HCT116 (cell line): ENCODE measurements at regions not wholly inside any gene's neighbourhood (a gene's known extent, or its start where the extent isn't known, plus 50 kb on each side); places are given as distances from the start of the nearest gene placed in this dataset.

Experiments
- ATAC-seq: fragments of 200-7000 bp; cut with Tn5 transposase; 2 replicates; pipeline ENCODE4 v1.9.1; 2020; ENCODE audit warnings: mild to moderate bottlenecking, moderate library complexity
- BruUV-seq: library from RNA; stranded (reverse); fragments of 400-500 nt; replicated peaks from 2 replicates; lab custom pipeline; 2021; lab: Mats Ljungman, UMichigan
- CTCF ChIA-PET: fragments of 300-600 bp; sonication (Branson Sonifier 250); formaldehyde crosslinking; loops from one replicate; lab custom pipeline; 2021; ENCODE audit warnings: antibody characterized with exemption; lab: Charles Lee
- POLR2A ChIA-PET: fragments of 300-600, 350-600 bp; sonication (Branson Sonifier 250); formaldehyde crosslinking; loops from one replicate; lab custom pipeline; 2021; ENCODE audit warnings: antibody characterized with exemption; lab: Charles Lee
- RAD21 ChIA-PET, 2 experiments: fragments of 300-600 bp; sonication (Branson Sonifier 250); formaldehyde crosslinking; loops; one replicate each; lab custom pipeline; 2023; ENCODE audit warnings: low total read pairs in 2 of 2; ENCODE audit not compliant: uncharacterized antibody in 2 of 2, unreplicated experiment in 2 of 2, low non-redundant PET in 1 of 2; lab: Charles Lee
- DNase-seq: peaks from one replicate; pipeline ENCODE4 v3.0.0-alpha.2; 2010; ENCODE audit warnings: low read depth, low spot score
- H2AFZ ChIP-seq: fragments of 200-600 bp; shearing (Covaris generic), sonication (generic); 2 replicates; pipeline ENCODE4 v1.6.1; 2017; ENCODE audit warnings: low read depth, mixed run types, mixed read lengths, antibody characterized with exemption, low read length; ENCODE audit not compliant: poor library complexity, severe bottlenecking
- H3K27ac ChIP-seq: 2 replicates; pipeline ENCODE4 v1.5.1; 2012; ENCODE audit warnings: low read depth, low read length
- H3K27me3 ChIP-seq: fragments of 200-600 bp; sonication (generic); 2 replicates; pipeline ENCODE4 v1.6.1; 2016; ENCODE audit warnings: mixed run types, low read length, mixed read lengths; ENCODE audit not compliant: insufficient read depth
- H3K36me3 ChIP-seq, 2 experiments: fragments of 200-500 bp in 1 of 2; fragments of 200-600 bp in 1 of 2; sonication (Bioruptor generic) in 1 of 2; sonication (generic) in 1 of 2; 2 replicates each; pipeline versions ENCODE4 v1.5.1 to v1.6.1; 2014 to 2016; ENCODE audit warnings: low read length in 2 of 2, inconsistent platforms in 1 of 2, mixed read lengths in 1 of 2, mixed run types in 1 of 2; ENCODE audit not compliant: insufficient read depth in 2 of 2, control insufficient read depth in 1 of 2
- H3K4me1 ChIP-seq, 2 experiments: fragments of 200-600 bp in 1 of 2; sonication (generic) in 1 of 2; 2 replicates each; pipeline versions ENCODE4 v1.5.1 to v1.6.1; 2012 to 2017; ENCODE audit warnings: low read length in 2 of 2, inconsistent platforms in 1 of 2, mild to moderate bottlenecking in 1 of 2, mixed read lengths in 1 of 2, mixed run types in 1 of 2, moderate library complexity in 1 of 2; ENCODE audit not compliant: insufficient read depth in 2 of 2, control insufficient read depth in 1 of 2
- H3K4me2 ChIP-seq: fragments of 200-600 bp; sonication (generic); 2 replicates; pipeline ENCODE4 v1.6.1; 2017; ENCODE audit warnings: mixed run types, low read length, mixed read lengths
- H3K4me3 ChIP-seq, 2 experiments: fragments of 200-600 bp in 1 of 2; sonication (generic) in 1 of 2; replicated peaks in 1 of 2; 2 replicates each; pipeline ENCODE4 v1.5.1; 2011 to 2016; ENCODE audit warnings: low read length in 2 of 2, control low read depth in 1 of 2, low read depth in 1 of 2, mild to moderate bottlenecking in 1 of 2, mixed read lengths in 1 of 2, mixed run types in 1 of 2
- H3K79me2 ChIP-seq: fragments of 200-600 bp; sonication (generic); 2 replicates; pipeline ENCODE4 v1.6.1; 2017; ENCODE audit warnings: mild to moderate bottlenecking, mixed run types, low read length, moderate library complexity, mixed read lengths; ENCODE audit not compliant: insufficient read depth
- H3K9ac ChIP-seq: fragments of 200-600 bp; sonication (generic); 2 replicates; pipeline ENCODE4 v1.6.1; 2016; ENCODE audit warnings: low read length, mixed read lengths
- H3K9me2 ChIP-seq: fragments of 200-600 bp; sonication (generic), shearing (Covaris generic); 2 replicates; pipeline ENCODE4 v1.6.1; 2017; ENCODE audit warnings: mixed run types, mild to moderate bottlenecking, moderate library complexity; ENCODE audit not compliant: insufficient read depth
- H3K9me3 ChIP-seq, 2 experiments: fragments of 200-500 bp in 1 of 2; fragments of 200-600 bp in 1 of 2; sonication (Bioruptor generic) in 1 of 2; sonication (generic) in 1 of 2; 2 replicates each; pipeline ENCODE4 v1.6.1; 2014 to 2017; ENCODE audit warnings: low read length in 2 of 2, mixed read lengths in 2 of 2, inconsistent platforms in 1 of 2, low read depth in 1 of 2, mild to moderate bottlenecking in 1 of 2, mixed run types in 1 of 2, moderate library complexity in 1 of 2; ENCODE audit not compliant: control insufficient read depth in 1 of 2, insufficient read depth in 1 of 2
- H4K20me1 ChIP-seq: fragments of 200-600 bp; sonication (generic), shearing (Covaris generic); 2 replicates; pipeline ENCODE4 v1.6.1; 2017; ENCODE audit warnings: mixed run types, mild to moderate bottlenecking, moderate library complexity; ENCODE audit not compliant: insufficient read depth
- ATF3 ChIP-seq: IDR thresholded peaks from 2 replicates; pipeline ENCODE4 v1.6.1; 2012
- CBX3 ChIP-seq: IDR thresholded peaks from 2 replicates; pipeline ENCODE4 v1.6.1; 2012; ENCODE audit warnings: low read depth
- CEBPB ChIP-seq: IDR thresholded peaks from 2 replicates; pipeline ENCODE4 v1.6.1; 2012; ENCODE audit warnings: low read depth
- CTCF ChIP-seq, 3 experiments: fragments of 200-600 bp in 1 of 3; sonication (generic) in 1 of 3; IDR thresholded peaks in 2 of 3; conservative IDR thresholded peaks in 1 of 3; 2 replicates each; pipeline ENCODE4 v1.5.1; 2012 to 2017; ENCODE audit warnings: low read depth in 2 of 3, low read length in 2 of 3, antibody characterized with exemption in 1 of 3, borderline replicate concordance in 1 of 3, control low read depth in 1 of 3, mild to moderate bottlenecking in 1 of 3, mixed read lengths in 1 of 3, mixed run types in 1 of 3, moderate library complexity in 1 of 3; ENCODE audit not compliant: insufficient read depth in 1 of 3
- ELF1 ChIP-seq: IDR thresholded peaks from 2 replicates; pipeline ENCODE4 v1.6.1; 2012; ENCODE audit warnings: low read depth, borderline replicate concordance
- EZH2 ChIP-seq: fragments of 200-600 bp; sonication (generic); IDR thresholded peaks from 2 replicates; pipeline ENCODE4 v1.6.1; 2017; ENCODE audit warnings: antibody characterized with exemption, mixed run types
- MAX ChIP-seq: IDR thresholded peaks from 2 replicates; pipeline ENCODE4 v1.6.1; 2012
- POLR2A ChIP-seq: IDR thresholded peaks from 2 replicates; pipeline ENCODE4 v1.7.0; 2011; ENCODE audit warnings: borderline replicate concordance; ENCODE audit not compliant: insufficient read depth, insufficient read length; ENCODE audit errors: extremely low read depth
- POLR2AphosphoS5 ChIP-seq: IDR thresholded peaks from 2 replicates; pipeline ENCODE4 v1.6.1; 2011; ENCODE audit warnings: mild to moderate bottlenecking, low read depth, low read length, moderate library complexity
- REST ChIP-seq: IDR thresholded peaks from 2 replicates; pipeline ENCODE4 v1.6.1; 2012; ENCODE audit warnings: low read depth
- SIN3A ChIP-seq: IDR thresholded peaks from 2 replicates; pipeline ENCODE4 v1.6.1; 2012; ENCODE audit warnings: low read depth
- SP1 ChIP-seq: IDR thresholded peaks from 2 replicates; pipeline ENCODE4 v1.6.1; 2012; ENCODE audit warnings: low read depth
- TCF7L2 ChIP-seq: IDR thresholded peaks from 2 replicates; pipeline ENCODE4 v1.7.0; 2011; ENCODE audit warnings: borderline replicate concordance, inconsistent platforms; ENCODE audit not compliant: insufficient read depth, insufficient read length; ENCODE audit errors: extremely low read depth
- ZBTB33 ChIP-seq: IDR thresholded peaks from 2 replicates; pipeline ENCODE4 v1.6.1; 2011; ENCODE audit warnings: mild to moderate bottlenecking, low read length, moderate library complexity; ENCODE audit not compliant: insufficient replicate concordance; ENCODE audit errors: extremely low read depth
- ZNF274 ChIP-seq: fragments of 200-500 bp; sonication (Bioruptor generic); IDR thresholded peaks from 2 replicates; pipeline ENCODE4 v1.6.1; 2014; ENCODE audit warnings: mild to moderate bottlenecking, low read depth, low read length, inconsistent platforms
- intact Hi-C: fragments of 100-400 bp; cut with micrococcal nuclease; formaldehyde crosslinking; loops from 2 replicates; pipeline ENCODE4 v1.10.0; 2022

- no peak for DNase-seq
- H3K79me2 ChIP-seq = no peaks in the 10 kb centered on the region
- ChIA-PET CTCF (no interaction called here), POLR2A (interaction anchor here (0.6 kb wide), 1 partner anchor 17 kb away, joined by 3 read pairs; no protein-coding TSS in a partner anchor), RAD21 (no interaction called here)
- H3K9me2 ChIP-seq = no peaks in the 10 kb centered on the region
- BruUV-seq = no TSS peak
- H3K4me2 ChIP-seq = no peak overlapping the region
- no peaks in the 10 kb centered on the region for H3K9me3 ChIP-seq
- no peak overlapping the region for H3K4me3 ChIP-seq
- H3K36me3 ChIP-seq = no peaks in the 10 kb centered on the region
- no peak overlapping the region for H3K9ac ChIP-seq
- H2AFZ ChIP-seq = no peak overlapping the region
- TF ChIP-seq SIN3A = no peak
- TF ChIP-seq POLR2AphosphoS5 = no peak
- TF ChIP-seq CEBPB = no peak
- no peak for TF ChIP-seq POLR2A
- TF ChIP-seq CTCF (IDR thresholded peaks at IDR 0.05 in 2 of 3, conservative IDR thresholded peaks at IDR 0.05 in 1 of 3; ENCODE audit: borderline replicate concordance in 1 of 3, insufficient read depth in 1 of 3, low read depth in 2 of 3, low read length in 2 of 3) = no peak
- no peak for TF ChIP-seq MAX
- TF ChIP-seq ZBTB33 = no peak
- TF ChIP-seq SP1 = no peak
- no peak for TF ChIP-seq ZNF274
- TF ChIP-seq CBX3 = no peak
- no peak for TF ChIP-seq ATF3
- TF ChIP-seq TCF7L2 = no peak
- no peak for TF ChIP-seq REST
- TF ChIP-seq ELF1 = no peak
- TF ChIP-seq EZH2 = no peak
- no peaks in the 10 kb centered on the region for H4K20me1 ChIP-seq
- H3K4me1 ChIP-seq = peaks cover 2 to 8% of the 10 kb centered on the region in 2 experiments; a peak in 2 of 4 replicates
- H3K27ac ChIP-seq = no peak overlapping the region
- H3K27me3 ChIP-seq = peaks cover 4% of the 10 kb centered on the region; the same call in 1 of the 2 replicates
- intact Hi-C loops = no loop called here
- ATAC-seq = no peak
Observed at GRCh38 chr2:239831001-239831731, 194.0 kb downstream of the NDUFA10 start.
